CD4-positive, alpha-beta T cell (primary cell): ENCODE measurements at regions not wholly inside any gene's neighbourhood (a gene's known extent, or its start where the extent isn't known, plus 50 kb on each side); places are given as distances from the start of the nearest gene placed in this dataset.

Experiments
- ATAC-seq: fragments of 200-7000 bp; cut with Tn5 transposase; one replicate; pipeline ENCODE4 v1.10.0; 2022; ENCODE audit warnings: mild to moderate bottlenecking; ENCODE audit not compliant: poor library complexity
- CTCF ChIA-PET: fragments of 350-600 bp; sonication (Branson Sonifier 250); formaldehyde crosslinking; loops from one replicate; lab custom pipeline; 2021; ENCODE audit warnings: antibody characterized with exemption, inconsistent platforms; lab: Charles Lee
- POLR2A ChIA-PET: fragments of 350-600 bp; sonication (Branson Sonifier 250); formaldehyde crosslinking; loops from one replicate; lab custom pipeline; 2021; ENCODE audit warnings: antibody characterized with exemption, inconsistent platforms; lab: Charles Lee
- DNase-seq, 14 experiments: peaks; one replicate each; pipeline ENCODE4 v3.0.0-alpha.2; 2013 to 2020; ENCODE audit warnings: mixed read lengths in 2 of 14
- H3K27ac ChIP-seq, 2 donors: one replicate each; pipeline versions ENCODE4 v1.5.1 to v1.7.0; 2013; ENCODE audit warnings: low read length in 2 of 2, low read depth in 1 of 2, mild to moderate bottlenecking in 1 of 2
- H3K27me3 ChIP-seq, 2 experiments: 1 replicate in 1 of 2; 2 replicates in 1 of 2; pipeline versions ENCODE4 v1.6.1 to v1.7.0; 2013; ENCODE audit warnings: low read length in 2 of 2, control low read depth in 1 of 2, mild to moderate bottlenecking in 1 of 2, moderate library complexity in 1 of 2; ENCODE audit not compliant: insufficient read depth in 2 of 2, control insufficient read depth in 1 of 2
- H3K36me3 ChIP-seq: one replicate; pipeline ENCODE4 v1.6.1; 2013; ENCODE audit warnings: low read length, control low read depth; ENCODE audit not compliant: insufficient read depth
- H3K4me1 ChIP-seq: one replicate; pipeline ENCODE4 v1.6.1; 2013; ENCODE audit warnings: low read length, control low read depth; ENCODE audit not compliant: insufficient read depth
- H3K4me3 ChIP-seq: one replicate; pipeline ENCODE4 v1.5.1; 2013; ENCODE audit warnings: mild to moderate bottlenecking, low read length, moderate library complexity
- H3K9me3 ChIP-seq, 2 experiments: 1 replicate in 1 of 2; 2 replicates in 1 of 2; pipeline versions ENCODE4 v1.6.1 to v1.7.0; 2013; ENCODE audit warnings: low read length in 2 of 2, mild to moderate bottlenecking in 2 of 2, control low read depth in 1 of 2, moderate library complexity in 1 of 2; ENCODE audit not compliant: control insufficient read depth in 1 of 2, insufficient read depth in 1 of 2
- H3K27ac Mint-ChIP-seq: one replicate; pipeline ENCODE4 v1.8.0; 2020; ENCODE audit warnings: mixed read lengths
- H3K27me3 Mint-ChIP-seq: one replicate; pipeline ENCODE4 v1.8.0; 2021; ENCODE audit warnings: mixed read lengths
- H3K36me3 Mint-ChIP-seq: one replicate; pipeline ENCODE4 v1.8.0; 2021; ENCODE audit warnings: low read depth, mixed read lengths
- H3K4me1 Mint-ChIP-seq: one replicate; pipeline ENCODE4 v1.8.0; 2021; ENCODE audit warnings: low read depth, mixed read lengths
- H3K4me3 Mint-ChIP-seq: one replicate; pipeline ENCODE4 v1.8.0; 2020; ENCODE audit warnings: mild to moderate bottlenecking, mixed read lengths
- H3K9me3 Mint-ChIP-seq: one replicate; pipeline ENCODE4 v1.8.0; 2020; ENCODE audit warnings: mixed read lengths
- intact Hi-C, 2 experiments: fragments of 100-400 bp; cut with DNase I in 1 of 2; cut with micrococcal nuclease in 1 of 2; formaldehyde crosslinking; loops; one replicate each; pipeline versions ENCODE4 v1.15.1 to v1.9.0; 2023 to 2025; cut with DNase I, micrococcal nuclease
- TF ChIP-seq, protein P1 (sequence below): fragments of 200-600 bp; IDR thresholded peaks from one replicate; pipeline ENCODE4 v1.8.0; 2022; ENCODE audit warnings: antibody characterized with exemption, mild to moderate bottlenecking

DNA sequence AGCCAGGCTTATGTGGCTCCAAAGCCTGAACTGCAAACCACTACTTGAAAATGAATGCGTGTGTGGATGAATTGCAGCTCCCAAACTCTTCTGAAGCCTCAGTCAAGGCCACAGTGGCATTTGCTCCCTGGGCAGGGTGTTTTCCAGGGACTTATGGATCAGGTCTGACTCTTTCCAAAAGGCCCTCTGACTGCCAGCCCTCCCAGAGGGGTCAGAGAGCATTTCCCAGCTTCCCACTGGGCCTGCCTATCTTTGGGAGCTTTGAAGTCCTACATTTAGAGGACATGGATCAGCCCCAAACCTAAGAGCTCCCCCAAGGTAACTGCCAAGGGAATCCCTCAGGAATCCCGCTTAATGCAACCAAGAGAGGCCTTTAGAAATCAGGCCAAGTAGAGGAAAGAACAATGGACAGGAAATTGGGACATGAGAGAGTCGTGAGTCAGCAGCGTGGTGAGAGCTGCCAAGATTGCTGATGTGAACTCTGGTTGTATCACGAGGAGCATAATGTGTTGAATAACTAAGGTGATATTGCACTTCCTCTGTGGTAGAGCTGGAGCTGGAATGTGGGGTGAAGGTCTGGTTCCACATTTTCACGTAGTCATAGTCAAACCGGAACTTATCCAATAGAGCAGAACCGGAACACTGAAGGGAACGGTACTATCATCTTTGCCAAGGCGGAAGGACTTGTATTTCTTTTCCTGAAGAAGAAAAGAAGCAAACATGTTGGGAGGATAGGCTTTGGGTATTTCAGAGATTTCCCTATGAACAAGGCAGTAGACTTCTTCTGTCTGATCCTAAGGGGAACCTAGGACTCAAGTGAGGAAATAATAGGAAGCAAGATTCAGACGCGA, 99.4 kb upstream of the JUN start:
- TF ChIP-seq, protein P1, sequence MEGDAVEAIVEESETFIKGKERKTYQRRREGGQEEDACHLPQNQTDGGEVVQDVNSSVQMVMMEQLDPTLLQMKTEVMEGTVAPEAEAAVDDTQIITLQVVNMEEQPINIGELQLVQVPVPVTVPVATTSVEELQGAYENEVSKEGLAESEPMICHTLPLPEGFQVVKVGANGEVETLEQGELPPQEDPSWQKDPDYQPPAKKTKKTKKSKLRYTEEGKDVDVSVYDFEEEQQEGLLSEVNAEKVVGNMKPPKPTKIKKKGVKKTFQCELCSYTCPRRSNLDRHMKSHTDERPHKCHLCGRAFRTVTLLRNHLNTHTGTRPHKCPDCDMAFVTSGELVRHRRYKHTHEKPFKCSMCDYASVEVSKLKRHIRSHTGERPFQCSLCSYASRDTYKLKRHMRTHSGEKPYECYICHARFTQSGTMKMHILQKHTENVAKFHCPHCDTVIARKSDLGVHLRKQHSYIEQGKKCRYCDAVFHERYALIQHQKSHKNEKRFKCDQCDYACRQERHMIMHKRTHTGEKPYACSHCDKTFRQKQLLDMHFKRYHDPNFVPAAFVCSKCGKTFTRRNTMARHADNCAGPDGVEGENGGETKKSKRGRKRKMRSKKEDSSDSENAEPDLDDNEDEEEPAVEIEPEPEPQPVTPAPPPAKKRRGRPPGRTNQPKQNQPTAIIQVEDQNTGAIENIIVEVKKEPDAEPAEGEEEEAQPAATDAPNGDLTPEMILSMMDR = no peak
- intact Hi-C loops = no loop called here
- Histone ChIP-seq H3K36me3 (no peaks in the 10 kb centered on the region), H3K27ac (no peak overlapping the region), H3K4me1 (peaks cover 27% of the 10 kb centered on the region), H3K9me3 (no peaks in the 10 kb centered on the region), H3K4me3 (no peak overlapping the region), H3K27me3 (no peaks in the 10 kb centered on the region)
- Mint-ChIP-seq H3K4me1 (peaks cover 41% of the 10 kb centered on the region), H3K27ac (no peak overlapping the region), H3K27me3 (no peaks in the 10 kb centered on the region), H3K9me3 (no peaks in the 10 kb centered on the region), H3K4me3 (no peak overlapping the region), H3K36me3 (no peaks in the 10 kb centered on the region)
- ChIA-PET CTCF (no interaction called here), POLR2A (interaction anchor here (1.4 kb wide), 1 partner anchor 25 kb away, joined by 4 read pairs; no protein-coding TSS in a partner anchor)
- DNase-seq (peak in 3 of 14 experiments; percentile 24 to 69 (median 62)), ATAC-seq (no peak)

DNA sequence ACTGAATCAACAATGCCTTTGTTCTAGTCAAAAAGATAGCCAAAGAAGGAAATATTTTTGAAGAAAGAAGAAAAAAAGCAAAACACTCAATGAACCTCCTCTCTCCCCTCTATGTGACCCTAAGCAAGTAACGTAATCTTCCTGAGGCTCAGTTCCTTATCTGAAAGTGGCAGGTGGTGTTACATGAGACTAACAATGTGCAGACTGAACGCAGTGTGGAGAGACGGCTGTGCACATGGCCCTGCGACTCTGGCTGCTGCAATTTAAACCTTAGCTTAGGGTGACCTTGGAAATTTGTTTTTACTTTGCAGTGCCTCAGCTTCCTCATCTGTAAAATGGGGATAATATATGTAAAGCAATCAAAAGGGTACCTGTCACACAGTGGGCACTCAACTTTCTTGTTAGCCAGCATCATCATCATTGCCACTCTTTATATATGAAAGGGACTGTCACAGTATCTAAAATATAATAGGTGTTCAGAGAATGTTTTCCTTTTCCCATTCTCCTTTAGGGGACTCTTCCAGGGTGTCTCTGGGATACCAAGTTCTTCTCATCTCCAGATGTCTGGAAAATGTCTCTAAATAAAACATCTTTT, 100.1 kb upstream of the JUN start:
- Mint-ChIP-seq H3K9me3 (no peaks in the 10 kb centered on the region), H3K27ac (no peak overlapping the region), H3K27me3 (no peaks in the 10 kb centered on the region), H3K36me3 (no peaks in the 10 kb centered on the region), H3K4me3 (no peak overlapping the region), H3K4me1 (peaks cover 41% of the 10 kb centered on the region)
- DNase-seq (no peak), ATAC-seq (no peak)
- Histone ChIP-seq H3K27ac (no peak overlapping the region), H3K9me3 (no peaks in the 10 kb centered on the region), H3K27me3 (no peaks in the 10 kb centered on the region), H3K36me3 (no peaks in the 10 kb centered on the region), H3K4me3 (no peak overlapping the region), H3K4me1 (peaks cover 27% of the 10 kb centered on the region)
- TF ChIP-seq, protein P1 = no peak
- POLR2A ChIA-PET = interaction anchor here (1.4 kb wide), 1 partner anchor 26 kb away, joined by 4 read pairs; no protein-coding TSS in a partner anchor
- CTCF ChIA-PET = no interaction called here
- intact Hi-C loops = no loop called here

DNA sequence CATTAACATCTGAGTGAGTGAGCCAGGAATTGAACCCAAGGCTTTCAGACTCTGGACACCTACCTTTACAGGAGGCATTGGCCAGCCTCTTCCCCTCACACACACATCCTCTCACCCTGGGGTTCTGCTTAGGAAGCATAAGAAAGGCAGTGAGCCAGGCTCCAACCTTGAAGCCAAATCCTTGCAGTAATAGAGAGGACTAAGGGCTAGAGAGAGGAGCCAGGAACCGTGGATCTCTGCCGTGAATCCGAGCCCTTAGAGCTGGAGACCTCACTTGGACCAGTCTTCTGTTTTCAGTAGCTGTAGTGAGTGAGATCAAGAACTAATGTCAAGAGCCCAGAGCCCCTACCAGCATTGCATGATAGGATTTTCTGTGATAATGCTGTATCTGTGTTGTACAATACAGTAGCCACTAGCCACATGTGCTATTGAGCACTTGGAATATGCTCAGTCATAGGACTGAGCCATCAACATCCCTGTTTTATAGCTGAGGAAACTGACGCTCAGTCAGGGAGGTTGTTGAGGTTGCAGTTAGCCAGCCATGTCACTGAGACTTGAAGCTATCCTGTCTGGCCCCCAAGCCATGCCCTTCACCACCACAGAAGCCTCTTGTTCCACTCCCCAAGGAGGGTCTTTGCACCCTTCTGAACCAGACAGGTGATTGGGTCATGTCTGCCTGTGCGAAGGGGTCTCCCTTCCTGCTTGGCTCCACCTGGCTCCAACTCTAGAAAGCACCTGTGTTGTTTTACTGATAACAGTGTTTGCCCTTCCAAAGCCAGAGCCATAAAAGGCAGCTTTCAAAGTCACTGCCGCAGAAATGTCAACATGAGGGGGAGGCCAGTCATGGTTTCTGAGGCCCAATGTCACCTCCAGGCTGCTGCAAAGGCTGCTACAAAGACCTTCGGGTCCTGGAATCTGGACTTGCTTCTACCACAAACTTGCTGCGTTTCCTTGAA, 101.1 kb upstream of the JUN start:
- H3K4me3 Mint-ChIP-seq = peak overlapping the region; percentile 27
- H3K4me1 ChIP-seq = peaks cover 27% of the 10 kb centered on the region

More for the DNA sequence above, 101.1 kb upstream of the JUN start:
- Histone ChIP-seq H3K9me3 (no peaks in the 10 kb centered on the region), H3K27ac (no peak overlapping the region), H3K27me3 (no peaks in the 10 kb centered on the region), H3K4me3 (no peak overlapping the region), H3K36me3 (no peaks in the 10 kb centered on the region)
- no peaks in the 10 kb centered on the region for H3K36me3 Mint-ChIP-seq
- POLR2A ChIA-PET = interaction anchor here (1.0 to 1.6 kb wide), 2 partner anchors 57 to 101 kb away, joined by 3 to 6 read pairs; partner anchors contain the start of gene JUN
- peak in 1 of 14 experiments; percentile 13 for DNase-seq
- ATAC-seq = no peak
- intact Hi-C loops = no loop called here
- peaks cover 51% of the 10 kb centered on the region for H3K4me1 Mint-ChIP-seq
- no peaks in the 10 kb centered on the region for H3K27me3 Mint-ChIP-seq
- TF ChIP-seq, protein P1 = no peak
- no peaks in the 10 kb centered on the region for H3K9me3 Mint-ChIP-seq
- CTCF ChIA-PET = no interaction called here
- peak overlapping the region; percentile 70 for H3K27ac Mint-ChIP-seq
